ENCODE measurements at regions not wholly inside any gene's neighbourhood (a gene's known extent, or its start where the extent isn't known, plus 50 kb on each side); places are given as distances from the start of the nearest gene placed in this dataset.

GRCh38 chr2:4530231-4530630 is 826.9 kb downstream of the DCDC2C start:
- H3K4me2 ChIP-seq (ENCODE audit: insufficient read depth, low read length): no peak overlapping the region
- no peaks in the 10 kb centered on the region for H3K36me3 ChIP-seq (ENCODE audit: insufficient read depth, low read length)
- H3K27ac ChIP-seq (ENCODE audit: low read depth, low read length): no peak overlapping the region
- DNase-seq (ENCODE audit: insufficient read length, low spot score, missing footprints): no peak
- no peaks in the 10 kb centered on the region for H3K27me3 ChIP-seq (ENCODE audit: insufficient read depth, low read length)
- no peaks in the 10 kb centered on the region for H3K79me2 ChIP-seq (ENCODE audit: insufficient read depth, low read length)
- H3K4me1 ChIP-seq (ENCODE audit: insufficient read depth, low read length): no peaks in the 10 kb centered on the region
- no peak overlapping the region for H3K4me3 ChIP-seq (ENCODE audit: insufficient read depth, low read length)
- TF ChIP-seq CTCF (IDR thresholded peaks at IDR 0.05; ENCODE audit: extremely low read depth, low read depth, low read length): no peak
- H2AFZ ChIP-seq (ENCODE audit: low read length): no peak overlapping the region
- H3K9me3 ChIP-seq (ENCODE audit: low read depth, low read length): no peaks in the 10 kb centered on the region
- no peaks in the 10 kb centered on the region for H4K20me1 ChIP-seq (ENCODE audit: insufficient read depth, low read length)

GRCh38 chr2:4533806-4534205 is 830.4 kb downstream of the DCDC2C start:
- no peaks in the 10 kb centered on the region for H3K9me3 ChIP-seq (ENCODE audit: low read depth, low read length)
- no peaks in the 10 kb centered on the region for H4K20me1 ChIP-seq (ENCODE audit: insufficient read depth, low read length)
- H3K27ac ChIP-seq (ENCODE audit: low read depth, low read length): no peak overlapping the region
- no peaks in the 10 kb centered on the region for H3K36me3 ChIP-seq (ENCODE audit: insufficient read depth, low read length)
- H3K4me1 ChIP-seq (ENCODE audit: insufficient read depth, low read length): no peaks in the 10 kb centered on the region
- H3K4me3 ChIP-seq (ENCODE audit: insufficient read depth, low read length): no peak overlapping the region
- DNase-seq (ENCODE audit: insufficient read length, low spot score, missing footprints): no peak
- TF ChIP-seq CTCF (IDR thresholded peaks at IDR 0.05; ENCODE audit: extremely low read depth, low read depth, low read length): no peak
- H2AFZ ChIP-seq (ENCODE audit: low read length): no peak overlapping the region
- no peaks in the 10 kb centered on the region for H3K27me3 ChIP-seq (ENCODE audit: insufficient read depth, low read length)
- H3K79me2 ChIP-seq (ENCODE audit: insufficient read depth, low read length): no peaks in the 10 kb centered on the region
- no peak overlapping the region for H3K4me2 ChIP-seq (ENCODE audit: insufficient read depth, low read length)

GRCh38 chr2:4539121-4539520 is 835.7 kb downstream of the DCDC2C start:
- Histone ChIP-seq H3K4me2 (ENCODE audit: insufficient read depth, low read length) (no peak overlapping the region), H4K20me1 (ENCODE audit: insufficient read depth, low read length) (no peaks in the 10 kb centered on the region), H3K4me1 (ENCODE audit: insufficient read depth, low read length) (no peaks in the 10 kb centered on the region), H3K9me3 (ENCODE audit: low read depth, low read length) (no peaks in the 10 kb centered on the region), H2AFZ (ENCODE audit: low read length) (no peak overlapping the region), H3K79me2 (ENCODE audit: insufficient read depth, low read length) (no peaks in the 10 kb centered on the region), H3K4me3 (ENCODE audit: insufficient read depth, low read length) (no peak overlapping the region), H3K27me3 (ENCODE audit: insufficient read depth, low read length) (no peaks in the 10 kb centered on the region), H3K27ac (ENCODE audit: low read depth, low read length) (no peak overlapping the region), H3K36me3 (ENCODE audit: insufficient read depth, low read length) (no peaks in the 10 kb centered on the region)
- no peak for DNase-seq (ENCODE audit: insufficient read length, low spot score, missing footprints)
- TF ChIP-seq CTCF (IDR thresholded peaks at IDR 0.05; ENCODE audit: extremely low read depth, low read depth, low read length): no peak

- no peak overlapping the region for H3K4me2 ChIP-seq (ENCODE audit: insufficient read depth, low read length)
- no peak overlapping the region for H3K4me3 ChIP-seq (ENCODE audit: insufficient read depth, low read length)
- no peaks in the 10 kb centered on the region for H4K20me1 ChIP-seq (ENCODE audit: insufficient read depth, low read length)
- H3K27ac ChIP-seq (ENCODE audit: low read depth, low read length): no peak overlapping the region
- H3K27me3 ChIP-seq (ENCODE audit: insufficient read depth, low read length): no peaks in the 10 kb centered on the region
- no peak for TF ChIP-seq CTCF (IDR thresholded peaks at IDR 0.05; ENCODE audit: extremely low read depth, low read depth, low read length)
- H3K4me1 ChIP-seq (ENCODE audit: insufficient read depth, low read length): no peaks in the 10 kb centered on the region
- no peak for DNase-seq (ENCODE audit: insufficient read length, low spot score, missing footprints)
- H3K79me2 ChIP-seq (ENCODE audit: insufficient read depth, low read length): no peaks in the 10 kb centered on the region
- no peaks in the 10 kb centered on the region for H3K36me3 ChIP-seq (ENCODE audit: insufficient read depth, low read length)
- H3K9me3 ChIP-seq (ENCODE audit: low read depth, low read length): peaks cover 5% of the 10 kb centered on the region
- no peak overlapping the region for H2AFZ ChIP-seq (ENCODE audit: low read length)
Observed at GRCh38 chr2:4549666-4550210, 846.4 kb downstream of the DCDC2C start.
